Activated T-helper 2 cell treated with anti-CD3 and anti-CD28 coated beads, Interferon-gamma antibody, Interleukin-2, Interleukin-4, amounts not matched to agents 10 μg/mL and 5 μg/mL and 100 μg/mL, durations not matched to agents 14 hours and 24 hours and 36 hours (primary cell): ENCODE measurements at regions not wholly inside any gene's neighbourhood (a gene's known extent, or its start where the extent isn't known, plus 50 kb on each side); places are given as distances from the start of the nearest gene placed in this dataset.

Experiments used
- DNase-seq: peaks from one replicate; pipeline ENCODE4 v3.0.0; 2021; ENCODE audit warnings: low spot score
- H3K27ac Mint-ChIP-seq: one replicate; pipeline ENCODE4 v1.8.0; 2021; ENCODE audit warnings: mixed read lengths
- H3K27me3 Mint-ChIP-seq: one replicate; pipeline ENCODE4 v1.8.0; 2021; ENCODE audit warnings: low read depth, mixed read lengths
- H3K36me3 Mint-ChIP-seq: one replicate; pipeline ENCODE4 v1.8.0; 2021; ENCODE audit warnings: low read depth, mixed read lengths
- H3K4me1 Mint-ChIP-seq: one replicate; pipeline ENCODE4 v1.8.0; 2021; ENCODE audit warnings: low read depth, mixed read lengths
- H3K4me3 Mint-ChIP-seq: one replicate; pipeline ENCODE4 v1.8.0; 2021; ENCODE audit warnings: low read depth, mild to moderate bottlenecking, moderate library complexity, mixed read lengths
- H3K9me3 Mint-ChIP-seq: one replicate; pipeline ENCODE4 v1.8.0; 2021; ENCODE audit warnings: mixed read lengths
- intact Hi-C: fragments of 100-400 bp; cut with micrococcal nuclease; formaldehyde crosslinking; loops from one replicate; pipeline ENCODE4 v1.15.1; 2023

DNA sequence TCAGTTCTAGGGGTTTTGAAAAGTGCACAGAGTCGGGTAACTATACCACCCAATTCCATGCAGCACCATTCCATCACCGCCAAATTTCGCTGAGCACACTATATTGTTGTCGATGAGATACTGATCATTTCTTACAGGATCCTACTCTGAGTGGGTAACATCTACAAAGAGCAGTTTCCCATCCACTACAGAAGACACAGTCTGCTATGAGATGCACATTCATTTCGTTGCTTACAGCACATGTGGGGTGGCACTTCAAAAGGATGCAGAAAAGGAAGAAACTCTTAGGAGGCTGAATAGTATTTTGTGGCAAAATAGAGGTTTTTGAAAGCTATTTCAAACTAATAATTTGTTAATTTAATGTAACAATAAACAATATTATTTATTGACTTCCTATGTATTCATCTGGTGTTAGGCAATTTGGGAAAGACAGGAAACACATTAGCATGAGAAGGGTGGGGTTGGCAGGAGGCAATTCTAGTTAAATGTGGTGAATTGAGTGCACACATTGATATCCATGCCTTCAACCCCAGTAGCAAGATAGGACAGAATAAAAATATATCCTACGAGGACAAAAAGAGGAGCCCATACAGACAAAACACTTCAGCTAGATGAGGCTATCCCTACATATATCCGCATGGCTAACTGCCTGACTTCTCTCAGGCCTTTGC, 186.8 kb upstream of the PARP11 start:
- Mint-ChIP-seq H3K27ac (no peak overlapping the region), H3K36me3 (no peaks in the 10 kb centered on the region), H3K4me3 (no peak overlapping the region), H3K27me3 (no peaks in the 10 kb centered on the region), H3K9me3 (no peaks in the 10 kb centered on the region), H3K4me1 (peaks cover 23% of the 10 kb centered on the region)
- intact Hi-C loops = no loop called here
- no peak for DNase-seq

DNA sequence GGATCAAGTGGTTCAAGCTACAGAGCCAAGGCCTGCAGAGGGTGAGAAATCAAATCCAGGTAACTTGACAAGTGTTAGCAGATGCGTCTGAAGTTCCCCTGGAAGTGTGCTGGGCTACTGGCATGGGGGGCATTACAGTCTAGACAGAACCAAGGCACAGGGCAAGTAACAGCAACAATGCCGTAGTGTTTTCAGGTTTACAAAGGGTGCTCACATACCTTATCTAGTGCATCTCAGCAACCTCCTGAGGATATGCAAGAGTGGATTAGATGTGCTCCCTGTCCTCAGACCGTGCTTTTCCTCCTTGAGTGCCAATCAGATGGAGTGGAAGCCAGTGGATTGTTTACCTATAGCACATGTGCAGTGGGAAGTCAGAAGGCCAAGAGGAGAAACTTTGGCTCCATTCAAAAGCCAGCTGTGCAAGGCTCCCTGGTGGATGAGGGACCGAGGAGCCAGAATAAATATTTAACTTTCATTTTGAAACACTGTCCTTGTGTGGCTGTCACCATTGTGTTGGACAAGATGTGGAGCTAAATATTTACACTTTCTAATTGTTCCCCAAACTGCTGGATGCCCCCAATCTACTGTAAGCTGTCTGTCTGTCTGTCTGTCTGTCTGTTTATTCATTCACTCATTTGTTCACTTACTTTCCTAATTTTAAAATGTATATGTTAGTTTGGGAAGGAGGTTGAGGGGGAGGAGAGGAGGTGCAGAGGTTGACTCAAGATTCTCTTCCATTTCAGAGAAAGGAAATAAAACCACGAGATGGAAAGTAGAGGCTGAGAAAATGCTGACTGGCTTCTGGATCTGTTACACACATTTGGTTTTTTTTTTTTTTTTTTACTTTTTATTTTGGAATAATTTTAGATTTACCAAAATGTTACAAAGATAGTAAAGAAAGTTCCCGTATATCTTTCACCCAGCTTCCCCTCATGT, 184.0 kb upstream of the PARP11 start:
- peaks cover 19% of the 10 kb centered on the region for H3K4me1 Mint-ChIP-seq
- no peaks in the 10 kb centered on the region for H3K27me3 Mint-ChIP-seq
- no peak overlapping the region for H3K4me3 Mint-ChIP-seq
- peak overlapping the region; percentile 30 for H3K27ac Mint-ChIP-seq
- intact Hi-C loops = no loop called here
- no peaks in the 10 kb centered on the region for H3K36me3 Mint-ChIP-seq
- no peaks in the 10 kb centered on the region for H3K9me3 Mint-ChIP-seq
- DNase-seq = no peak

DNA sequence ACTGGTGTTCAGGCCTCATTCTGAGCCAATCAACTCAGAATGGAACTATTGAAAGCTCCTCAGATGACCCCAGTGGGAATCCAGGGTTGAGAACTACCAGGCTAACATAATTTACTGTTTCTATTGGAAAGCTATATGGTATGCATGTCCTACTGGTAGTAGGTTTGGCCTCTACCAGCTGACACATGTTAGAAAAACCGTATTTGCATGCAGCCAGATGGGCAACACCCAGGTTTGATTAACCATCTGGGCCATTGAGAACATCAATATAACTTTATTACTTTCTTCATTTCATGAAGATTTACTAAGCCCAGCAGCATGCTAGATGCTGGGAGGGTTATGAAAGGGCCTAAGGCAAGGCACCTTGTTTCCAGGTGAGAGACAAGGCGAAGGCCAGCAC, 181.4 kb upstream of the PARP11 start:
- Mint-ChIP-seq H3K36me3 (no peaks in the 10 kb centered on the region), H3K4me1 (peaks cover 24% of the 10 kb centered on the region), H3K27me3 (no peaks in the 10 kb centered on the region), H3K4me3 (no peak overlapping the region), H3K27ac (no peak overlapping the region), H3K9me3 (no peaks in the 10 kb centered on the region)
- DNase-seq = no peak
- intact Hi-C loops = no loop called here

- no peak for DNase-seq
- intact Hi-C loops = no loop called here
Observed at GRCh38 chr12:4052691-4053090, 179.5 kb upstream of the PARP11 start.

DNA sequence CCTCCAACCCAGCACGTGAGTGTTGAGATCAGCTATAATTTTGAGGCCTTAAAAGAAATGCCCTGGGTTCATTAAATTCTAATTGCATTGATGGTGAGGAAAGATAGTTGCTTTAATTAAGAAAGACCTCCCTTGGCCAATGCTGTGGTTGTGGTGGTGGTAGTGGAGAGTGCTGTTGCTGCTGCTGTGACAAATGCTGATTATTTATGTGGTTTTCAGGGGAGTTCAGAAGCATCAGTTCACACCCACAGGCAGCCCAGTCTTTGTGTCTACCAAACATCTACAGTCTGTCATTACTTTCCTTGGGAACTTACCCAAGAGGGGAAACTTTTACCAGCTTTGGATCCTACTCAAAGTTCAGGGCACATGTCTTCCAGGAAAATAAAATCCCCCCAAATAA, 178.4 kb upstream of the PARP11 start:
- Mint-ChIP-seq H3K4me3 (no peak overlapping the region), H3K4me1 (peaks cover 5% of the 10 kb centered on the region), H3K27me3 (peaks cover 9% of the 10 kb centered on the region), H3K27ac (no peak overlapping the region), H3K36me3 (no peaks in the 10 kb centered on the region), H3K9me3 (no peaks in the 10 kb centered on the region)
- no peak for DNase-seq
- intact Hi-C loops = no loop called here

More at GRCh38 chr12:4052691-4053090, 179.5 kb upstream of the PARP11 start:
- Mint-ChIP-seq H3K4me3 (no peak overlapping the region), H3K27me3 (peaks cover 3% of the 10 kb centered on the region), H3K4me1 (peaks cover 15% of the 10 kb centered on the region), H3K36me3 (no peaks in the 10 kb centered on the region), H3K9me3 (no peaks in the 10 kb centered on the region), H3K27ac (no peak overlapping the region)

GRCh38 chr12:4050340-4050739, 177.1 kb upstream of the PARP11 start:
- H3K4me1 Mint-ChIP-seq = peaks cover 9% of the 10 kb centered on the region
- H3K4me3 Mint-ChIP-seq = no peak overlapping the region
- no peaks in the 10 kb centered on the region for H3K36me3 Mint-ChIP-seq
- H3K9me3 Mint-ChIP-seq = no peaks in the 10 kb centered on the region
- H3K27ac Mint-ChIP-seq = no peak overlapping the region
- H3K27me3 Mint-ChIP-seq = peaks cover 15% of the 10 kb centered on the region
- DNase-seq = no peak
- intact Hi-C loops = no loop called here

DNA sequence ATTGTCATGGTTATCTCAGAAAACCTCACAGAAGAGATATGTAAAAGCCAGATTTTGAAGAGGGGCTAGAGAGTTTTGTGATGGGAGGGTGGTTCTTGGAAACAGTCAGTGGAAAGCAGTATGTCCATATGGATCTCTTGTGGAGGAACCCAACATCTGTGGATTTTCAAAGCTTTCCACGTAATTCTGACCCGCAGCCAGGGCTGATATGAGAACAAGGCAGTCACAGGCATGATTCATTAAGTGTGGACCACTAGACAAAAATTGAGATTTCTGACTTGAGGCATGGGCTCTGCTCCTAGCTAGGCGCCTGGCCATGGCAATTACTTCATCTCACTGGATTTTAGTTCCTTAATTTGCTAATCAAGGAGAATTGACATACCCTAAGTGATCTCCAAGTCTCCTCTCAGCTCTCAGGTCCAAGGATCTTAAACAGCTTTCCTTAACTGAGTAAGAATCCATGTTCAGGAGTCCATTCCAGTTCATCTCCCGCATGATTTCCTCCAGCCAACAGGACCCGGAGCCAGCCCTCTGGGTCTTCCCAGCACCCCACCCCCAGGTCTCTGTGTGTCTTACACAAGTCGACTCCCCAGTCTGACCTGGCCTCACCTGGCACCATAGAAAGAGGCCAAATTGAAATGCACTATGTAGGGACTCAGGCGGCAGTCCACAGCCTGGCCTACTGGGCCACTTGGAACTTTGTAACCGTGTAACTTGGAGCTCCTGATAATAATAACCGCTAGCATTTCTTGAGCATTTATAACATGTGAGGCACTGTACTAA, 176.3 kb upstream of the PARP11 start:
- intact Hi-C loops = no loop called here
- peaks cover 15% of the 10 kb centered on the region for H3K27me3 Mint-ChIP-seq
- no peaks in the 10 kb centered on the region for H3K36me3 Mint-ChIP-seq
- no peak overlapping the region for H3K4me3 Mint-ChIP-seq
- peaks cover 9% of the 10 kb centered on the region for H3K4me1 Mint-ChIP-seq
- H3K9me3 Mint-ChIP-seq = no peaks in the 10 kb centered on the region
- no peak for DNase-seq
- H3K27ac Mint-ChIP-seq = no peak overlapping the region

DNA sequence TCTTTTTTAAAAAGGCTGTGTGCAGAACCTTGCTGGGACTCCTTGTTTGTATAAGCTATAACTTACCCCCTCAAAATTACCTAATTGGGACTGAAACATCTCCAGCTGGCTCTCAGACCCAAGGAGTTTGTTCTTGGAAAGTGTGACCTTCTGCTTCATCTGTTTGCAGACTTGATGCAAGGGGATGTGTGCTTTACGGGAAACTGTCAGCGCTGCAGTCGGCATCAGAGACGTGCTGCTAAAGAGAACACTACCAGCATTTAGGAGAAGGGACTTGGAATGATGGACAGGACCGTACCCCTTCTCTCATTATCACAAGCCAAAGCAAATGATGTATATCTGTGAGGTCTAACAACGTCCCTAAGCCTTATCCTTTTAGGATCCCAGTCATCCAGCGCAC, 174.2 kb upstream of the PARP11 start:
- DNase-seq = no peak
- H3K4me3 Mint-ChIP-seq = no peak overlapping the region
- H3K4me1 Mint-ChIP-seq = peaks cover 9% of the 10 kb centered on the region
- H3K9me3 Mint-ChIP-seq = no peaks in the 10 kb centered on the region
- peaks cover 15% of the 10 kb centered on the region for H3K27me3 Mint-ChIP-seq
- intact Hi-C loops = no loop called here
- no peaks in the 10 kb centered on the region for H3K36me3 Mint-ChIP-seq
- H3K27ac Mint-ChIP-seq = no peak overlapping the region

- intact Hi-C loops = no loop called here
Observed at GRCh38 chr12:4046495-4046840, 173.3 kb upstream of the PARP11 start.

DNA sequence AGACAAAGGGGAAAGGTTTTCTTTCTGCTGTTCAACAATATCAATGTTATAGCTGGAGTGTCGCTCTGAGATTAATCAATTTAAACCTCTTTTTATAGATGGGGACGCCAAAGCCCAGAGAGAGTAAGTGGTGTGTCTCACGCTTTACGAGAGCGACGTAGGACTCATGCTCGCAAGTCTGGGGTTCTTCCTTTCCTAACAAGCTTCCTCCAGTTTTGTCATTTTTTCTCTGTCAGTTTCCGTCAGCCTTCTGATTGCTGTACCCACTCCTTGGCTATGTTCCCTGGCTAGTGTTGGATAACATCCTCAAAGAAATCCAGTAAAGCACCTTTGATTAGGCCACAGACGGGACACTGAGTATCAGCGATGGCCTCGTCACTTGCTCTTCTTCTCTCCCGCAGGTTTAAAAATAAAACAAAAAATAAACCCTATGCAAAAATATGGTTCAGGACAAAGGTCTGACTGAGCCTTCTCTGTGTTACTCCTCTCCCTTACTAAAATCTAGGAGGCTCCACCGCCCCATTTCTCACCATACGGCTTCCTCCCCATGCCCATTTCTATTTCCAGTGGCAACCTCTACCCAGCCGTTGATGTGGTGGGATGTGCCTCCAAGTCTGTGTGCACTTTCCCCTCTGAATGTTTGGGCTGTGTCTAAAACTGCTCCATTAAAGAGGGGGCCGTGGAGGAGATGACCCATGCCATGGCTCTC, 172.7 kb upstream of the PARP11 start:
- H3K27ac Mint-ChIP-seq = no peak overlapping the region
- peaks cover 15% of the 10 kb centered on the region for H3K27me3 Mint-ChIP-seq
- DNase-seq = no peak
- intact Hi-C loops = no loop called here
- H3K36me3 Mint-ChIP-seq = no peaks in the 10 kb centered on the region
- H3K9me3 Mint-ChIP-seq = no peaks in the 10 kb centered on the region
- peaks cover 4% of the 10 kb centered on the region for H3K4me1 Mint-ChIP-seq
- no peak overlapping the region for H3K4me3 Mint-ChIP-seq

More at GRCh38 chr12:4046495-4046840, 173.3 kb upstream of the PARP11 start:
- no peaks in the 10 kb centered on the region for H3K36me3 Mint-ChIP-seq
- peaks cover 15% of the 10 kb centered on the region for H3K27me3 Mint-ChIP-seq
- no peaks in the 10 kb centered on the region for H3K9me3 Mint-ChIP-seq
- peaks cover 5% of the 10 kb centered on the region for H3K4me1 Mint-ChIP-seq
- no peak overlapping the region for H3K27ac Mint-ChIP-seq
- DNase-seq = no peak
- no peak overlapping the region for H3K4me3 Mint-ChIP-seq

- intact Hi-C loops = no loop called here
- peaks cover 15% of the 10 kb centered on the region for H3K27me3 Mint-ChIP-seq
Observed at GRCh38 chr12:4044736-4045730, 171.8 kb upstream of the PARP11 start.

More at GRCh38 chr12:4044736-4045730, 171.8 kb upstream of the PARP11 start:
- H3K4me3 Mint-ChIP-seq = no peak overlapping the region
- no peak overlapping the region for H3K27ac Mint-ChIP-seq
- no peak for DNase-seq
- H3K4me1 Mint-ChIP-seq = peaks cover 4% of the 10 kb centered on the region
- H3K36me3 Mint-ChIP-seq = no peaks in the 10 kb centered on the region
- H3K9me3 Mint-ChIP-seq = no peaks in the 10 kb centered on the region
